Liver (tissue), 8 donors: ENCODE measurements at regions not wholly inside any gene's neighbourhood (a gene's known extent, or its start where the extent isn't known, plus 50 kb on each side); places are given as distances from the start of the nearest gene placed in this dataset.

Source experiments
- DNase-seq: peaks from one replicate; pipeline ENCODE4 v3.0.0-alpha.2; 2017; ENCODE audit warnings: low spot score
- H3K27ac ChIP-seq, 2 donors: one replicate each; pipeline ENCODE4 v1.7.0; 2013; ENCODE audit warnings: inconsistent platforms in 2 of 2, low read length in 2 of 2, control low read depth in 1 of 2, low read depth in 1 of 2, mild to moderate bottlenecking in 1 of 2
- H3K27me3 ChIP-seq, 4 donors: one replicate each; pipeline versions ENCODE4 v1.6.1 to v1.7.0; 2013; ENCODE audit warnings: low read length in 3 of 4, inconsistent platforms in 1 of 4, mild to moderate bottlenecking in 1 of 4, moderate library complexity in 1 of 4; ENCODE audit not compliant: control insufficient read depth in 4 of 4, insufficient read depth in 4 of 4
- H3K36me3 ChIP-seq, 4 donors: one replicate each; pipeline versions ENCODE4 v1.6.1 to v1.7.0; 2013; ENCODE audit warnings: low read length in 3 of 4, mild to moderate bottlenecking in 3 of 4, low read depth in 1 of 4, moderate library complexity in 1 of 4; ENCODE audit not compliant: control insufficient read depth in 4 of 4, insufficient read depth in 3 of 4
- H3K4me1 ChIP-seq, 4 donors: one replicate each; pipeline versions ENCODE4 v1.6.1 to v1.7.0; 2013; ENCODE audit warnings: low read length in 3 of 4, mild to moderate bottlenecking in 3 of 4, moderate library complexity in 1 of 4; ENCODE audit not compliant: control insufficient read depth in 4 of 4, insufficient read depth in 4 of 4
- H3K4me3 ChIP-seq, 3 donors: one replicate each; pipeline versions ENCODE4 v1.6.1 to v1.7.0; 2013; ENCODE audit warnings: low read length in 3 of 3, control low read depth in 1 of 3, low read depth in 1 of 3, mild to moderate bottlenecking in 1 of 3
- H3K9ac ChIP-seq, 2 donors: one replicate each; pipeline ENCODE4 v1.7.0; 2013; ENCODE audit warnings: low read length in 2 of 2, mild to moderate bottlenecking in 2 of 2, moderate library complexity in 2 of 2, control low read depth in 1 of 2, low read depth in 1 of 2
- H3K9me3 ChIP-seq, 4 donors: one replicate each; pipeline versions ENCODE4 v1.6.1 to v1.7.0; 2013; ENCODE audit warnings: low read length in 3 of 4; ENCODE audit not compliant: control insufficient read depth in 4 of 4
- CTCF ChIP-seq: fragments of 150-350 bp; IDR thresholded peaks from 2 replicates; pipeline ENCODE4 v1.5.1; 2017; ENCODE audit warnings: improper control_type of control experiment, low read depth, low read length; ENCODE audit not compliant: missing input control
- FOXA2 ChIP-seq: IDR thresholded peaks from 2 replicates; pipeline ENCODE4 v1.6.1; 2016; ENCODE audit warnings: antibody characterized with exemption
- GABPA ChIP-seq, 2 donors: IDR thresholded peaks in 1 of 2; conservative IDR thresholded peaks in 1 of 2; 2 replicates each; pipeline ENCODE4 v1.6.1; 2016; ENCODE audit warnings: antibody characterized with exemption in 2 of 2, mild to moderate bottlenecking in 1 of 2, moderate library complexity in 1 of 2
- MAX ChIP-seq: IDR thresholded peaks from 2 replicates; pipeline ENCODE4 v1.6.1; 2016; ENCODE audit warnings: antibody characterized with exemption
- REST ChIP-seq: IDR thresholded peaks from 2 replicates; pipeline ENCODE4 v1.6.1; 2016; ENCODE audit warnings: antibody characterized with exemption, mild to moderate bottlenecking
- TAF1 ChIP-seq: conservative IDR thresholded peaks from 2 replicates; pipeline ENCODE4 v1.6.1; 2016; ENCODE audit warnings: antibody characterized with exemption, mild to moderate bottlenecking
- WGBS: extraction: QIAGEN DNeasy Blood & Tissue Kit; methylation state at CpG from one replicate; pipeline ENCODE4 v1.1.7; 2013; 5-methylcytosine and 5-hydroxymethylcytosine counted together
- donor health status: healthy.
- donor health status: healthy.
- donor health status: healthy.
- donor health status: healthy.
- donor health status: healthy.

- Histone ChIP-seq H3K27me3 (no peaks in the 10 kb centered on the region), H3K9me3 (no peaks in the 10 kb centered on the region), H3K27ac (no peak overlapping the region), H3K4me3 (no peak overlapping the region), H3K9ac (no peak overlapping the region), H3K4me1 (no peaks in the 10 kb centered on the region), H3K36me3 (no peaks in the 10 kb centered on the region)
- DNase-seq: no peak
- WGBS: 66% methylated on average over 3 of the region's 3 CpGs
- TF ChIP-seq FOXA2: no peak
- no peak for TF ChIP-seq MAX
These were observed 521.2 kb downstream of the KCNA4 start for GRCh38 chr11:29495676-29496075.

- DNase-seq: no peak
- 88% methylated on average over 1 of the region's 1 CpG for WGBS
These were observed 525.9 kb downstream of the KCNA4 start for GRCh38 chr11:29490938-29491337.

More at GRCh38 chr11:29490938-29491337, 525.9 kb downstream of the KCNA4 start:
- Histone ChIP-seq H3K36me3 (no peaks in the 10 kb centered on the region), H3K4me1 (no peaks in the 10 kb centered on the region), H3K9me3 (no peaks in the 10 kb centered on the region), H3K9ac (no peak overlapping the region), H3K27ac (no peak overlapping the region), H3K4me3 (no peak overlapping the region), H3K27me3 (no peaks in the 10 kb centered on the region)
- TF ChIP-seq REST: no peak
- TF ChIP-seq CTCF: no peak
- no peak for TF ChIP-seq GABPA (IDR thresholded peaks at IDR 0.05 in 1 of 2, conservative IDR thresholded peaks at IDR 0.05 in 1 of 2)
- TF ChIP-seq TAF1: no peak
